K562 (cell line): ENCODE measurements at regions not wholly inside any gene's neighbourhood (a gene's known extent, or its start where the extent isn't known, plus 50 kb on each side); places are given as distances from the start of the nearest gene placed in this dataset.

Experiments
- ATAC-seq: fragments of 200-7000 bp; cut with Tn5 transposase; 3 replicates; pipeline ENCODE4 v1.9.1; 2020; ENCODE audit warnings: moderate library complexity
- BruUV-seq: library from RNA; stranded (reverse); fragments of 400-500 nt; replicated peaks from 2 replicates; lab custom pipeline; 2021; lab: Mats Ljungman, UMichigan
- CTCF ChIA-PET: fragments of 300-600 bp; formaldehyde crosslinking; extraction: SDS; loops from one replicate; lab custom pipeline; 2021; ENCODE audit warnings: low intra/inter-chr PET ratio; lab: Yijun Ruan, JAX
- POLR2A ChIA-PET: fragments of 300-600, 350-650 bp; sonication (Branson Sonifier 250); formaldehyde crosslinking; extraction: SDS; loops from one replicate; lab custom pipeline; 2021; ENCODE audit warnings: antibody characterized with exemption, inconsistent platforms; lab: Yijun Ruan, JAX
- DNase-seq, 4 experiments: peaks; one replicate each; pipeline versions ENCODE4 v3.0.0 to v3.0.0-alpha.2; 2011 to 2018; ENCODE audit warnings: low spot score in 3 of 4, mixed read lengths in 3 of 4; ENCODE audit errors: extremely low read depth in 1 of 4
- FAIRE-seq: peaks from 2 replicates; lab custom pipeline; 2011; peaks lifted over from hg19 to GRCh38; lab: Jason Lieb, UNC
- H2AFZ ChIP-seq: 2 replicates; pipeline ENCODE4 v1.6.0; 2011; ENCODE audit warnings: low read depth, low read length, control low read depth, inconsistent platforms
- H3K27ac ChIP-seq: fragments of 200-600 bp; 3 replicates; pipeline ENCODE4 v1.8.0; 2011; ENCODE audit warnings: low read depth, mild to moderate bottlenecking, control low read depth, inconsistent platforms, low read length, moderate library complexity, mixed read lengths; ENCODE audit errors: extremely low read depth
- H3K27me3 ChIP-seq, 2 experiments: fragments of 300-600 bp in 1 of 2; 2 replicates in 1 of 2; 3 replicates in 1 of 2; pipeline versions ENCODE4 v1.6.0 to v1.8.0; 2011; ENCODE audit warnings: inconsistent platforms in 2 of 2, low read length in 2 of 2, mild to moderate bottlenecking in 1 of 2, mixed read lengths in 1 of 2, moderate library complexity in 1 of 2; ENCODE audit not compliant: control insufficient read depth in 2 of 2, insufficient read depth in 2 of 2
- H3K36me3 ChIP-seq: fragments of 300-600 bp; 3 replicates; pipeline ENCODE4 v1.8.0; 2011; ENCODE audit warnings: mild to moderate bottlenecking, low read length, inconsistent platforms; ENCODE audit not compliant: control insufficient read depth, insufficient read depth
- H3K4me1 ChIP-seq, 2 experiments: fragments of 200-600 bp in 1 of 2; replicated peaks in 1 of 2; 2 replicates in 1 of 2; 3 replicates in 1 of 2; pipeline versions ENCODE4 v1.5.1 to v1.8.0; 2011; ENCODE audit warnings: inconsistent platforms in 2 of 2, low read length in 2 of 2, mild to moderate bottlenecking in 1 of 2, mixed read lengths in 1 of 2, moderate library complexity in 1 of 2; ENCODE audit not compliant: control insufficient read depth in 2 of 2, insufficient read depth in 2 of 2
- H3K4me2 ChIP-seq: 2 replicates; pipeline ENCODE4 v1.6.1; 2011; ENCODE audit warnings: low read length, control low read depth, inconsistent platforms, mixed read lengths; ENCODE audit not compliant: insufficient read depth
- H3K4me3 ChIP-seq: fragments of 200-600 bp; sonication (generic), shearing (Covaris generic); 2 replicates; pipeline ENCODE4 v1.5.1; 2016; ENCODE audit warnings: control low read depth, inconsistent platforms
- H3K79me2 ChIP-seq: fragments of 200-600 bp; 3 replicates; pipeline ENCODE4 v1.8.0; 2011; ENCODE audit warnings: low read length, inconsistent platforms; ENCODE audit not compliant: control insufficient read depth, insufficient read depth
- H3K9ac ChIP-seq, 2 experiments: 2 replicates each; pipeline versions ENCODE4 v1.6.0 to v1.6.1; 2011; ENCODE audit warnings: low read depth in 2 of 2, low read length in 2 of 2, control low read depth in 1 of 2, inconsistent platforms in 1 of 2, mild to moderate bottlenecking in 1 of 2, mixed read lengths in 1 of 2; ENCODE audit not compliant: insufficient read depth in 1 of 2
- H3K9me1 ChIP-seq: one replicate; pipeline ENCODE4 v1.6.0; 2011; ENCODE audit warnings: inconsistent platforms, mild to moderate bottlenecking, low read length, moderate library complexity; ENCODE audit not compliant: control insufficient read depth, insufficient read depth
- H3K9me3 ChIP-seq: replicated peaks from 2 replicates; pipeline ENCODE4 v1.5.1; 2011; ENCODE audit warnings: low read depth, low read length, inconsistent platforms; ENCODE audit not compliant: control insufficient read depth, insufficient read depth
- H4K20me1 ChIP-seq: replicated peaks from 2 replicates; pipeline ENCODE4 v1.6.1; 2011; ENCODE audit warnings: low read length, inconsistent platforms, mixed read lengths; ENCODE audit not compliant: control insufficient read depth, insufficient read depth
- ARID3B ChIP-seq: fragments of 250-450 bp; sonication (Bioruptor Pico); IDR thresholded peaks from 2 replicates; pipeline ENCODE4 v1.4.0; 2020; ENCODE audit warnings: borderline replicate concordance
- HINFP ChIP-seq: fragments of 450-650 bp; conservative IDR thresholded peaks from 2 replicates; pipeline ENCODE4 v1.6.1; 2016; ENCODE audit warnings: missing genetic modification characterization, low read depth, mild to moderate bottlenecking, control low read depth, missing compliant biosample characterization
- MECOM ChIP-seq: fragments of 250-450 bp; sonication (Bioruptor Pico); IDR thresholded peaks from 2 replicates; pipeline ENCODE4 v1.8.0; 2022; ENCODE audit warnings: inconsistent platforms
- NCOA6 ChIP-seq: fragments of 450-650 bp; IDR thresholded peaks from 2 replicates; pipeline ENCODE4 v1.6.1; 2017; ENCODE audit warnings: mild to moderate bottlenecking
- RFX1 ChIP-seq: fragments of 450-650 bp; IDR thresholded peaks from 2 replicates; pipeline ENCODE4 v1.6.1; 2016; ENCODE audit warnings: mild to moderate bottlenecking, moderate library complexity
- THRA ChIP-seq: fragments of 450-650 bp; IDR thresholded peaks from 2 replicates; pipeline ENCODE4 v1.6.1; 2017; ENCODE audit warnings: mild to moderate bottlenecking, moderate library complexity
- TSC22D4 ChIP-seq: fragments of 450-650 bp; IDR thresholded peaks from 2 replicates; pipeline ENCODE4 v1.6.1; 2016; ENCODE audit warnings: missing genetic modification characterization, missing biosample characterization, control low read depth
- ZC3H11A ChIP-seq: IDR thresholded peaks from 2 replicates; pipeline ENCODE4 v1.6.1; 2012; ENCODE audit warnings: low read depth, low read length, improper control_type of control experiment
- ZNF436 ChIP-seq: fragments of 250-450, 450-650 bp; sonication (Bioruptor Pico); formaldehyde crosslinking; IDR thresholded peaks from 2 replicates; pipeline ENCODE4 v1.7.0; 2020; ENCODE audit warnings: mild to moderate bottlenecking
- ZNF695 ChIP-seq: fragments of 450-650 bp; formaldehyde crosslinking; IDR thresholded peaks from 2 replicates; pipeline ENCODE4 v1.4.0; 2020; ENCODE audit warnings: mild to moderate bottlenecking, moderate library complexity
- WGBS: fragments of 100-300 bp; shearing (Covaris generic); methylation state at CpG from one replicate; pipeline ENCODE4 v1.1.6; 2016; ENCODE audit warnings: low coverage, mixed read lengths; ENCODE audit not compliant: insufficient coverage; ENCODE audit errors: missing lambda C conversion rate; 5-methylcytosine and 5-hydroxymethylcytosine counted together
- in situ Hi-C: fragments of 300-500 bp; cut with MboI; formaldehyde crosslinking; loops from 4 replicates; pipeline ENCODE4 v1.15.0; 2018; ENCODE audit warnings: inconsistent platforms, mixed read lengths
- intact Hi-C: fragments of 100-400 bp; cut with micrococcal nuclease; formaldehyde crosslinking; loops from 2 replicates; pipeline ENCODE4 v1.14.2; 2022

GRCh38 chr5:2302169-2302568 is 419.4 kb upstream of the IRX4 start:
- no peaks in the 10 kb centered on the region for H3K79me2 ChIP-seq
- CTCF ChIA-PET, result no interaction called here
- H3K4me1 ChIP-seq, result no peaks in the 10 kb centered on the region
- H3K4me2 ChIP-seq, result no peak overlapping the region
- H3K27me3 ChIP-seq, result peaks cover 15 to 46% of the 10 kb centered on the region in 2 experiments
- FAIRE-seq (no peak), DNase-seq (no peak), ATAC-seq (no peak)
- no peak overlapping the region for H3K9ac ChIP-seq
- no peaks in the 10 kb centered on the region; the same call in 1 of the 2 replicates for H4K20me1 ChIP-seq
- no peak overlapping the region for H3K4me3 ChIP-seq
- in situ Hi-C loops (no loop called here), intact Hi-C loops (no loop called here)
- no peak overlapping the region for H3K27ac ChIP-seq
- H3K36me3 ChIP-seq, result no peaks in the 10 kb centered on the region
- H3K9me1 ChIP-seq, result no peaks in the 10 kb centered on the region
- POLR2A ChIA-PET, result no interaction called here
- no TSS peak for BruUV-seq
- 1% methylated on average over 16 of the region's 16 CpGs for WGBS
- H3K9me3 ChIP-seq, result no peaks in the 10 kb centered on the region
- H2AFZ ChIP-seq, result no peak overlapping the region
- no peak for TF ChIP-seq ARID3B (CRISPR knock-in tag)
- no peak for TF ChIP-seq THRA
- no peak for TF ChIP-seq ZNF695
- TF ChIP-seq NCOA6, result no peak
- TF ChIP-seq TSC22D4, result no peak
- no peak for TF ChIP-seq ZNF436 (CRISPR knock-in tag)
- TF ChIP-seq MECOM (CRISPR knock-in tag), result no peak
- no peak for TF ChIP-seq ZC3H11A
- TF ChIP-seq RFX1, result no peak
- no peak for TF ChIP-seq HINFP
